ENCODE measurements at regions not wholly inside any gene's neighbourhood (a gene's known extent, or its start where the extent isn't known, plus 50 kb on each side); places are given as distances from the start of the nearest gene placed in this dataset.

DNA sequence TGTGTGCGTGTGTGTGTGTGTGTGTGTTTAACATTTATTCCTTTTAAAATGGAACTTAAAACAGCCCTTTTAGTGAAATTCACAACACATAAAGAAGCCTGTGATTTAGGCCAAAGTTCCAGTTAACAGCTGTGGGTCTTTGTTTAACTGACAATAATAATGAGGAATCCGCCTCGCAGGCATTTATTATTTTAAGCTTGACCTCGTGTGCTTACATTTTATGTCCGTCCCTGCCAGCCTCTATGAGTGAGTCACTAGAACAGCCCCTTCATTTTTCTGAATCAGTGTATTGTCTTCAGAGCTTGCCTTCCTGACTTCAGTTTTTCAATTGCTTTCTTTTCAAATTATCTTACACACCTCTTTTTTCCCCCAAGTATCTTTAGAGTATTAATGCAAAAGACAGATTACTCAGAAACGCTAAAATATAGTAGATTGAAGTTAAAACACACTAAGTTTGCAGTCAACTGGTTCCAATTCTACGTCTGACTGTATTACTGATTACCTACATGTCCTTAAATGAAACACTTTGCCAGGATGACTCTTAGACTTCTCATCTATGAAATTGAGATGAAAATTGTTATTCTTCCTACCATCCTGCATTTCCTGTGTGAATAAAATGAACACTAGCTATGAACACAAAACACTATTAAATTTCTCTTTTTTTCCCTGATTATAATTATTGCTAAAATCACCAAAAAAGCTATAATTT, 319.6 kb upstream of the HS3ST1 start:
- TF ChIP-seq, protein P1, sequence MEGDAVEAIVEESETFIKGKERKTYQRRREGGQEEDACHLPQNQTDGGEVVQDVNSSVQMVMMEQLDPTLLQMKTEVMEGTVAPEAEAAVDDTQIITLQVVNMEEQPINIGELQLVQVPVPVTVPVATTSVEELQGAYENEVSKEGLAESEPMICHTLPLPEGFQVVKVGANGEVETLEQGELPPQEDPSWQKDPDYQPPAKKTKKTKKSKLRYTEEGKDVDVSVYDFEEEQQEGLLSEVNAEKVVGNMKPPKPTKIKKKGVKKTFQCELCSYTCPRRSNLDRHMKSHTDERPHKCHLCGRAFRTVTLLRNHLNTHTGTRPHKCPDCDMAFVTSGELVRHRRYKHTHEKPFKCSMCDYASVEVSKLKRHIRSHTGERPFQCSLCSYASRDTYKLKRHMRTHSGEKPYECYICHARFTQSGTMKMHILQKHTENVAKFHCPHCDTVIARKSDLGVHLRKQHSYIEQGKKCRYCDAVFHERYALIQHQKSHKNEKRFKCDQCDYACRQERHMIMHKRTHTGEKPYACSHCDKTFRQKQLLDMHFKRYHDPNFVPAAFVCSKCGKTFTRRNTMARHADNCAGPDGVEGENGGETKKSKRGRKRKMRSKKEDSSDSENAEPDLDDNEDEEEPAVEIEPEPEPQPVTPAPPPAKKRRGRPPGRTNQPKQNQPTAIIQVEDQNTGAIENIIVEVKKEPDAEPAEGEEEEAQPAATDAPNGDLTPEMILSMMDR (IDR thresholded peaks at IDR 0.05) = no peak
- TF ChIP-seq EP300 (IDR thresholded peaks at IDR 0.05; ENCODE audit: low read depth) (no peak), POLR2A (IDR thresholded peaks at IDR 0.05) (no peak)

Data from transverse colon (tissue), 3 donors.